ENCODE measurements at regions not wholly inside any gene's neighbourhood (a gene's known extent, or its start where the extent isn't known, plus 50 kb on each side); places are given as distances from the start of the nearest gene placed in this dataset.

- Mint-ChIP-seq H3K4me3 (no peak overlapping the region), H3K36me3 (ENCODE audit: low read depth) (no peaks in the 10 kb centered on the region), H3K27me3 (peaks cover 9% of the 10 kb centered on the region), H3K27ac (no peak overlapping the region), H3K4me1 (ENCODE audit: low read depth) (no peaks in the 10 kb centered on the region), H3K9me3 (no peaks in the 10 kb centered on the region)
Measured at GRCh38 chr10:10803278-10803677, 214.4 kb upstream of the CELF2 start.

GRCh38 chr10:10804061-10804460 is 213.6 kb upstream of the CELF2 start:
- H3K27me3 Mint-ChIP-seq: peaks cover 3% of the 10 kb centered on the region
- no peaks in the 10 kb centered on the region for H3K36me3 Mint-ChIP-seq (ENCODE audit: low read depth)
- H3K4me1 Mint-ChIP-seq (ENCODE audit: low read depth): no peaks in the 10 kb centered on the region
- H3K4me3 Mint-ChIP-seq: no peak overlapping the region
- no peak overlapping the region for H3K27ac Mint-ChIP-seq
- H3K9me3 Mint-ChIP-seq: no peaks in the 10 kb centered on the region

DNA sequence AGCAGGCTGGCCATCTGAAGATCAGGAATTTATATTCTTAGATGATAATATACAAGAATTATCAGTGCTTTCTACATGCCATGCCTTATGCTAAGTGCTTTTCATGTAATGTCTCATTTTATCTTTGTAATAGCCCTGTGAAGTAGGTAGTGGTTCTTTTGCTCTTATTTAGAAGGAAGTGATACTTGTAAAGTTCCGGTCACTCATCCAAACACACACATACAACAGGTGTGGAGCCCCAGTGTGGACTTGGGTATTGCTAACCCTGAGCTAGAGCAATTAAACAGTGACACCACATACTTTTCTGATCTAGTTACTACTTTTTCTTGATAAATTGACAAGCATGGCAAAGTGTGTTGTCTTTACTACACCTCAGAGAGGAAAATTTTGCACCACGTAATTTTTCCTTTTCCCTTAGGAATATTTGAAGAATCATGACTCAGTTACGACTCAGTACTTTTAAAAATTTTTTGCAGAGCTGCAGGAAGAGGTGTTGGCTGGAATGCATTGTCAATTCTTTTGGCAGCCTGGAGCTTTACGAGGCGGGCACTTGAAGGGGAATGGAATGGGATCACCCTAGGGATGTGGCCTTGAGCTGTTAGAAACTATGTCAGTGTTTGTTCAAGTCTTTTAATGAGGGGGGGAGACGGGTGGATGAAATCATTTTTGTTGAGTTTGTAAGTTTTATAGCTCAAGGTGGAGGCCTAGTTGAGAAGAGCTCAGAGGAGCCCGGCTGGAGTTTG is 212.5 kb upstream of the CELF2 start:
- no peak overlapping the region for H3K4me3 Mint-ChIP-seq
- no peak overlapping the region for H3K27ac Mint-ChIP-seq
- H3K9me3 Mint-ChIP-seq: no peaks in the 10 kb centered on the region
- no peaks in the 10 kb centered on the region for H3K4me1 Mint-ChIP-seq (ENCODE audit: low read depth)
- peaks cover 3% of the 10 kb centered on the region for H3K27me3 Mint-ChIP-seq
- no peaks in the 10 kb centered on the region for H3K36me3 Mint-ChIP-seq (ENCODE audit: low read depth)

- no peaks in the 10 kb centered on the region for H3K36me3 Mint-ChIP-seq (ENCODE audit: low read depth)
- H3K4me1 Mint-ChIP-seq (ENCODE audit: low read depth): no peaks in the 10 kb centered on the region
- no peak overlapping the region for H3K27ac Mint-ChIP-seq
Measured at GRCh38 chr10:10807106-10807505, 210.6 kb upstream of the CELF2 start.

GRCh38 chr10:10811562-10811961 is 206.1 kb upstream of the CELF2 start:
- Mint-ChIP-seq H3K27me3 (peaks cover 4% of the 10 kb centered on the region), H3K4me1 (ENCODE audit: low read depth) (no peaks in the 10 kb centered on the region), H3K4me3 (no peak overlapping the region), H3K9me3 (no peaks in the 10 kb centered on the region), H3K36me3 (ENCODE audit: low read depth) (no peaks in the 10 kb centered on the region), H3K27ac (no peak overlapping the region)

More at GRCh38 chr10:10807106-10807505, 210.6 kb upstream of the CELF2 start:
- H3K9me3 Mint-ChIP-seq: no peaks in the 10 kb centered on the region
- H3K4me3 Mint-ChIP-seq: no peak overlapping the region
- no peaks in the 10 kb centered on the region for H3K27me3 Mint-ChIP-seq

GRCh38 chr10:10813656-10814055 is 204.0 kb upstream of the CELF2 start:
- no peak overlapping the region for H3K4me3 Mint-ChIP-seq
- H3K27me3 Mint-ChIP-seq: peaks cover 4% of the 10 kb centered on the region
- peaks cover 5% of the 10 kb centered on the region for H3K9me3 Mint-ChIP-seq
- no peak overlapping the region for H3K27ac Mint-ChIP-seq
- no peaks in the 10 kb centered on the region for H3K4me1 Mint-ChIP-seq (ENCODE audit: low read depth)
- no peaks in the 10 kb centered on the region for H3K36me3 Mint-ChIP-seq (ENCODE audit: low read depth)

GRCh38 chr10:10814069-10814468 is 203.6 kb upstream of the CELF2 start:
- H3K9me3 Mint-ChIP-seq: peaks cover 5% of the 10 kb centered on the region
- H3K4me3 Mint-ChIP-seq: no peak overlapping the region
- H3K27me3 Mint-ChIP-seq: peaks cover 4% of the 10 kb centered on the region
- H3K27ac Mint-ChIP-seq: no peak overlapping the region
- no peaks in the 10 kb centered on the region for H3K36me3 Mint-ChIP-seq (ENCODE audit: low read depth)
- no peaks in the 10 kb centered on the region for H3K4me1 Mint-ChIP-seq (ENCODE audit: low read depth)

DNA sequence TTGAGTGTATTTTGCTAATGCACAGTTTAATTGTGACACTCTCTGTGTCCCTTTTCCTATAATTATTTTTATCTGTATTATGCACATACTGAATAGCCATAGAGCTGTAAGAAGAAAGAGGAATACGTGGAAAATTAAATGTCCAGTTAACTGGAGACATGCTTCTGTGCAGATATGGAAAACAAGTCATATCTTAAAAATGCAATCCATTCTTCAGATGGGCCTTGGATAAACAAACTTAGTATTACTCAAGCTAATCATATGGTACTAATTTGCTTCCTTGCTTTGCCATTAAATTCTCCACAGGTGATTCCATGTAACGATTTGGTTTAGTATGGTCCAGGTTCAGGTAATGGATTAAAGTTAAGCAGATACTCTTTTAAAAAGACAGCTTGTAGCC is 201.2 kb upstream of the CELF2 start:
- peaks cover 5% of the 10 kb centered on the region for H3K9me3 Mint-ChIP-seq

DNA sequence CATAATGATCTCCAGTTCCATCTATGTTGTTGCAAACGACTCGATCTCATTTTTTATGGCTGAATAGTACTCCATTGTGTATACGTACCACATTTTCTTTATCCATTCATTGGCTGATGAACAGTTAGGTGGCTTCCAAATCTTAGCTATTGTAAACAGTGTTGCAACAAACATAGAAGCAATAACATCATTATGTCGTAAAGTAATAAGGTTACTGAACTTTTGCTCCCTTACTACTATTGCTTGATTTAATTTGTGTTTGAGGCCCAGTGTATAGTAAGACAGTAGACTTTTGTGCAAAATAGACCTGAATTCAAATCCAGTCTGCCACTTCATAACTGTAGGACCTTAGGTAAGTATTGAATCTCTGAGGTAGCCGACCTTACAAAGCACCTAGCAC is 200.1 kb upstream of the CELF2 start:
- Mint-ChIP-seq H3K27ac (no peak overlapping the region), H3K36me3 (ENCODE audit: low read depth) (no peaks in the 10 kb centered on the region), H3K27me3 (peaks cover 8% of the 10 kb centered on the region), H3K9me3 (peaks cover 5% of the 10 kb centered on the region), H3K4me3 (no peak overlapping the region), H3K4me1 (ENCODE audit: low read depth) (no peaks in the 10 kb centered on the region)

More for the DNA sequence above, 201.2 kb upstream of the CELF2 start:
- H3K27me3 Mint-ChIP-seq: peaks cover 8% of the 10 kb centered on the region
- H3K4me3 Mint-ChIP-seq: no peak overlapping the region
- H3K27ac Mint-ChIP-seq: no peak overlapping the region
- no peaks in the 10 kb centered on the region for H3K4me1 Mint-ChIP-seq (ENCODE audit: low read depth)
- H3K36me3 Mint-ChIP-seq (ENCODE audit: low read depth): no peaks in the 10 kb centered on the region

DNA sequence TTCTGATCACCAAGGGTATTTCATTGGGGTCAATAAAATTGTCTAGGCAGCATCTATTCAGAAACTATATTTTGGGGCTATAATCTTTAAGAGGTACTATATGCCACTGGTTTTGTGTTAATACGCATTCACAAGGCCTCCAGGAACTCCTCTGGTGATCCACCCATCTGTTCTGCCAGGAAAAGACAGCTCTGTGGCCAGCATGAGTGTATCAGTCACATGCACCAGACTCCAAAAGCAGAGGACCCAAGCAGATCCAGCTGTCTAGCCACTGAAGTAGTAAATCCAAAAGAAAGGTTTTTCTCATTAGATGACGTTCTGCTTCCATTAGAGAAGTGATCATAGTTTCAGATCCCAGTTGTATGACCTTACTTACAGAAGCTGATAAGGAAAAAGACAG is 199.6 kb upstream of the CELF2 start:
- H3K9me3 Mint-ChIP-seq: peaks cover 5% of the 10 kb centered on the region
- no peak overlapping the region for H3K4me3 Mint-ChIP-seq
- H3K27me3 Mint-ChIP-seq: peaks cover 5% of the 10 kb centered on the region
- H3K4me1 Mint-ChIP-seq (ENCODE audit: low read depth): no peaks in the 10 kb centered on the region
- no peak overlapping the region for H3K27ac Mint-ChIP-seq
- H3K36me3 Mint-ChIP-seq (ENCODE audit: low read depth): no peaks in the 10 kb centered on the region

DNA sequence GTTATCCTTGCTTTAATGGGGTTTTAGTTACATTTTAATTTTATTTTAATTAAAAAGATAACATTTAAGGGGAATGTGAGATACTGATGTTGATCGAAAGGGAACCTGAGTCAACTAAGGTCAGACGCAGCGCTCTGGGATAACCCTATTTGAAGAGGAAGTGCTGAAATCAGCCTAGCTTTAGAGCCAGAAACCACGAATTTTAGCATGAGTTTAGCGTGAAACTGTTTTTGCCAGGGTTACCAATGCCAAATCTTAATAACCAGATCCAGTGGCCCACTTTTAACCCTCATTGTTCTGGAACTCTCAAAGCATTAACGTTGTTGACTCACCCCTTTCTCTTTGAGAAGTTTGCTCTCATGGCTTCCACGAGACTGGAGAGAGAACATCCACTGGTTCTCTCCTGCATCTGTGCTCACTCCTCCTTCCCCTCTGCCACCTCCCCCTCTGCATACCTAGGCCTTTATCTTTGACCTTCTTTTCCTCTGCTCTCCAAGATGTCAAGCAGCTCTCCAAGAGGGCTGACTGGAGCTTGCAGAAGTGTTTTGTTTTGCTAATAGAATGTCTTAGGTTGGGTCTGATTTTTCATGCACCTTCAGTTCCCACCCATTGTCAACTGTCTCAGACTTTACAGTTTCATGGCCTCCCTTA is 198.3 kb upstream of the CELF2 start:
- H3K9me3 Mint-ChIP-seq: peaks cover 5% of the 10 kb centered on the region
- no peak overlapping the region for H3K27ac Mint-ChIP-seq
- no peaks in the 10 kb centered on the region for H3K36me3 Mint-ChIP-seq (ENCODE audit: low read depth)
- no peak overlapping the region for H3K4me3 Mint-ChIP-seq
- H3K27me3 Mint-ChIP-seq: peaks cover 4% of the 10 kb centered on the region
- no peaks in the 10 kb centered on the region for H3K4me1 Mint-ChIP-seq (ENCODE audit: low read depth)

GRCh38 chr10:10821926-10822325 is 195.7 kb upstream of the CELF2 start:
- H3K27ac Mint-ChIP-seq: no peak overlapping the region
- H3K4me1 Mint-ChIP-seq (ENCODE audit: low read depth): no peaks in the 10 kb centered on the region
- no peaks in the 10 kb centered on the region for H3K36me3 Mint-ChIP-seq (ENCODE audit: low read depth)
- H3K4me3 Mint-ChIP-seq: no peak overlapping the region
- peaks cover 13% of the 10 kb centered on the region for H3K27me3 Mint-ChIP-seq
- peaks cover 5% of the 10 kb centered on the region for H3K9me3 Mint-ChIP-seq

GRCh38 chr10:10824591-10825148 is 193.0 kb upstream of the CELF2 start:
- Mint-ChIP-seq H3K27ac (no peak overlapping the region), H3K4me1 (ENCODE audit: low read depth) (no peaks in the 10 kb centered on the region), H3K27me3 (peaks cover 27% of the 10 kb centered on the region), H3K36me3 (ENCODE audit: low read depth) (no peaks in the 10 kb centered on the region), H3K9me3 (no peaks in the 10 kb centered on the region), H3K4me3 (no peak overlapping the region)

DNA sequence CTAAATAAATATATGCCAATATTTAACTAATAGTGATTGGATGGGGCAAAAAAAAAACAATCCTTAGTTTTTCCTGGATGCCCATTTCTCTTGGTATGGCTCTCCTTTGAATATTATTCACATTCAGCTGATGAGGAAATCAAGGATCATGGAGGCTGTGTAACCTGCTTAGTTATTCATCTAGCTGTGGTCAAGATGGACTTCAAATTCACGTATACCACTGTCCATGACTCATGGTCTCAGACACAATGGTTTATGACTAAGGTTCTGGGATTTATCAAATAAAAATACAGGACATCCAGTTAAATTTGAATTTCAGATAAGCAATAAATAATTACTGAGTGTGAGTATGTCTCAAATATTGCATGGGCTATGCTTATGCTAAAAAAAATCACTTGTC is 191.5 kb upstream of the CELF2 start:
- Mint-ChIP-seq H3K4me3 (no peak overlapping the region), H3K27me3 (peaks cover 23% of the 10 kb centered on the region), H3K9me3 (no peaks in the 10 kb centered on the region), H3K27ac (no peak overlapping the region), H3K4me1 (ENCODE audit: low read depth) (no peaks in the 10 kb centered on the region), H3K36me3 (ENCODE audit: low read depth) (no peaks in the 10 kb centered on the region)

DNA sequence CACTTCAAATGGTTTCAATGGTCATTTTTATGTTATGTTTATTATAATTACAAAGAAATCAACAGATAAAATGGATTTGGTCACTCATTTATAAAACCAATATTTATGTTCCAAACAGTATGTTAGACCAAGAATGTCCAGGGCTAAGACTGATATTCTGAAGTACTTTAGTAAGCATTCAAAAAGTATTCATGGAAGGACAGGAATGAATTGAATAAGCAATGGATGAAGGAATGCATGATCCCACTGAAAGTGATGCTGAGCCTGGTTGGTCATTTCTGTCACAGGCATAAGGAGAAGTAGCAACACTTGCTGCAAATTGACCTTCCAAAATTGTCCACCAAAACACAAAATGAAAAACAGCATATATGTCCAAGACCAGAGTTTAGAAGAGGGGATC is 189.0 kb upstream of the CELF2 start:
- no peaks in the 10 kb centered on the region for H3K9me3 Mint-ChIP-seq
- no peaks in the 10 kb centered on the region for H3K4me1 Mint-ChIP-seq (ENCODE audit: low read depth)
- H3K36me3 Mint-ChIP-seq (ENCODE audit: low read depth): no peaks in the 10 kb centered on the region
- no peak overlapping the region for H3K4me3 Mint-ChIP-seq
- no peak overlapping the region for H3K27ac Mint-ChIP-seq
- H3K27me3 Mint-ChIP-seq: peaks cover 23% of the 10 kb centered on the region

All from stimulated activated naive CD8-positive, alpha-beta T cell treated with anti-CD3 and anti-CD28 coated beads, Interleukin-15, Interleukin-2, amounts not matched to agents 100 ng/mL and 50 ng/mL, for 24 hours (primary cell).